Keratinocyte (primary cell): ENCODE measurements at regions not wholly inside any gene's neighbourhood (a gene's known extent, or its start where the extent isn't known, plus 50 kb on each side); places are given as distances from the start of the nearest gene placed in this dataset.
A peak's percentile ranks its signal among the peaks of the same experiment; 100 is the strongest.
"Not testable (repeated sequence)": the region's sequence is repeated elsewhere in the genome, so short reads cannot be mapped to it uniquely, and the experiment has no call there.

ENCODE experiments used
- DNase-seq: peaks from one replicate; pipeline ENCODE4 v3.0.0-alpha.2; 2011; ENCODE audit warnings: low read depth, missing footprints, low spot score
- FAIRE-seq: peaks from 2 replicates; lab custom pipeline; 2011; peaks lifted over from hg19 to GRCh38; lab: Jason Lieb, UNC
- H2AFZ ChIP-seq: 2 replicates; pipeline ENCODE4 v1.6.0; 2012; ENCODE audit warnings: low read length, control low read depth, inconsistent platforms; ENCODE audit not compliant: control insufficient read depth
- H3K27ac ChIP-seq: 2 replicates; pipeline ENCODE4 v1.5.1; 2011; ENCODE audit warnings: low read length; ENCODE audit not compliant: control insufficient read depth, insufficient read depth
- H3K27me3 ChIP-seq: 3 replicates; pipeline ENCODE4 v1.6.0; 2011; ENCODE audit warnings: low read length; ENCODE audit not compliant: control insufficient read depth, insufficient read depth; ENCODE audit errors: extremely low read depth
- H3K36me3 ChIP-seq, 2 experiments: 2 replicates in 1 of 2; 3 replicates in 1 of 2; pipeline ENCODE4 v1.5.1; 2011; ENCODE audit warnings: low read length in 2 of 2, mild to moderate bottlenecking in 1 of 2; ENCODE audit not compliant: control insufficient read depth in 2 of 2, insufficient read depth in 2 of 2; ENCODE audit errors: extremely low read depth in 1 of 2
- H3K4me1 ChIP-seq: 3 replicates; pipeline ENCODE4 v1.5.1; 2011; ENCODE audit warnings: low read length; ENCODE audit not compliant: control insufficient read depth, insufficient read depth; ENCODE audit errors: extremely low read depth
- H3K4me2 ChIP-seq: 3 replicates; pipeline ENCODE4 v1.6.0; 2011; ENCODE audit warnings: low read depth, low read length; ENCODE audit not compliant: control insufficient read depth, insufficient read depth; ENCODE audit errors: extremely low read depth
- H3K4me3 ChIP-seq, 3 experiments: fragments of 200-600 bp in 1 of 3; sonication (generic) in 1 of 3; 2 replicates in 2 of 3; 3 replicates in 1 of 3; pipeline ENCODE4 v1.5.1; 2011 to 2016; ENCODE audit warnings: low read length in 3 of 3, mild to moderate bottlenecking in 3 of 3, control low read depth in 2 of 3, inconsistent platforms in 1 of 3, low read depth in 1 of 3, mixed read lengths in 1 of 3, mixed run types in 1 of 3, moderate library complexity in 1 of 3; ENCODE audit not compliant: control insufficient read depth in 2 of 3, insufficient read depth in 2 of 3; ENCODE audit errors: extremely low read depth in 1 of 3
- H3K79me2 ChIP-seq: 2 replicates; pipeline ENCODE4 v1.6.0; 2012; ENCODE audit warnings: low read length; ENCODE audit not compliant: control insufficient read depth, insufficient read depth
- H3K9ac ChIP-seq: 3 replicates; pipeline ENCODE4 v1.6.0; 2011; ENCODE audit warnings: low read length; ENCODE audit not compliant: control insufficient read depth, insufficient read depth; ENCODE audit errors: extremely low read depth
- H3K9me1 ChIP-seq: 3 replicates; pipeline ENCODE4 v1.6.0; 2011; ENCODE audit warnings: low read length; ENCODE audit not compliant: control insufficient read depth, insufficient read depth; ENCODE audit errors: extremely low read depth
- H3K9me3 ChIP-seq: 2 replicates; pipeline ENCODE4 v1.5.1; 2012; ENCODE audit warnings: low read depth, low read length; ENCODE audit not compliant: control insufficient read depth
- H4K20me1 ChIP-seq: 3 replicates; pipeline ENCODE4 v1.6.0; 2011; ENCODE audit warnings: low read length; ENCODE audit not compliant: control insufficient read depth, insufficient read depth; ENCODE audit errors: extremely low read depth
- CTCF ChIP-seq, 3 experiments: IDR thresholded peaks in 1 of 3; conservative IDR thresholded peaks in 1 of 3; optimal IDR thresholded peaks in 1 of 3; 2 replicates in 2 of 3; 3 replicates in 1 of 3; pipeline versions ENCODE3 to v1.5.1; 2011; ENCODE audit warnings: low read length in 3 of 3, mild to moderate bottlenecking in 3 of 3, moderate library complexity in 2 of 3, control low read depth in 1 of 3, inconsistent platforms in 1 of 3; ENCODE audit not compliant: insufficient read depth in 2 of 3; ENCODE audit errors: extremely low read depth in 1 of 3
- EZH2 ChIP-seq: IDR thresholded peaks from one replicate; pipeline ENCODE4 v1.6.1; 2012; ENCODE audit warnings: inconsistent platforms, mild to moderate bottlenecking, low read length, moderate library complexity
- dilution Hi-C: fragments of 300-500 bp; cut with MboI; formaldehyde crosslinking; loops from one replicate; pipeline ENCODE4 v1.7.0; 2020; ENCODE audit warnings: low sequenced_read_pairs; ENCODE audit not compliant: extremely low pct_ligation_motif_present

GRCh38 chr5:82956600-82956999 lies 120.6 kb downstream of the TMEM167A start:
- Histone ChIP-seq H4K20me1 (no peaks in the 10 kb centered on the region), H3K9ac (no peak overlapping the region), H3K36me3 (no peaks in the 10 kb centered on the region), H3K9me1 (no peaks in the 10 kb centered on the region), H3K4me2 (no peak overlapping the region), H3K27ac (no peak overlapping the region), H3K79me2 (no peaks in the 10 kb centered on the region), H2AFZ (no peak overlapping the region), H3K27me3 (no peaks in the 10 kb centered on the region), H3K9me3 (no peaks in the 10 kb centered on the region), H3K4me3 (no peak overlapping the region), H3K4me1 (no peaks in the 10 kb centered on the region)
- TF ChIP-seq CTCF (optimal IDR thresholded peaks at IDR 0.05 in 1 of 3, IDR thresholded peaks at IDR 0.05 in 1 of 3, conservative IDR thresholded peaks at IDR 0.05 in 1 of 3; ENCODE audit: extremely low read depth in 1 of 3, insufficient read depth in 2 of 3, low read length in 3 of 3) (no peak), EZH2 (no peak)
- no peak for FAIRE-seq
- DNase-seq = no peak
- dilution Hi-C loops = no loop called here

GRCh38 chr5:82952326-82952725 lies 124.9 kb downstream of the TMEM167A start:
- no peaks in the 10 kb centered on the region for H3K79me2 ChIP-seq
- DNase-seq = no peak
- no peak overlapping the region for H2AFZ ChIP-seq
- H3K9me1 ChIP-seq = no peaks in the 10 kb centered on the region
- no peaks in the 10 kb centered on the region for H3K9me3 ChIP-seq
- H4K20me1 ChIP-seq = no peaks in the 10 kb centered on the region
- H3K27ac ChIP-seq = no peak overlapping the region
- peak; percentile 34 for FAIRE-seq
- TF ChIP-seq EZH2 (no peak), CTCF (optimal IDR thresholded peaks at IDR 0.05 in 1 of 3, IDR thresholded peaks at IDR 0.05 in 1 of 3, conservative IDR thresholded peaks at IDR 0.05 in 1 of 3; ENCODE audit: extremely low read depth in 1 of 3, insufficient read depth in 2 of 3, low read length in 3 of 3) (no peak)
- H3K9ac ChIP-seq = no peak overlapping the region
- no peaks in the 10 kb centered on the region for H3K27me3 ChIP-seq
- no peak overlapping the region for H3K4me2 ChIP-seq
- dilution Hi-C loops = no loop called here
- no peaks in the 10 kb centered on the region for H3K4me1 ChIP-seq
- no peaks in the 10 kb centered on the region for H3K36me3 ChIP-seq
- no peak overlapping the region for H3K4me3 ChIP-seq

- H3K4me1 ChIP-seq, H2AFZ ChIP-seq, H3K4me3 ChIP-seq, H3K79me2 ChIP-seq, FAIRE-seq, dilution Hi-C loops, H3K4me2 ChIP-seq, H3K36me3 ChIP-seq, H4K20me1 ChIP-seq, H3K9me1 ChIP-seq, H3K27me3 ChIP-seq, H3K9me3 ChIP-seq, H3K27ac ChIP-seq, DNase-seq, H3K9ac ChIP-seq: not testable (repeated sequence)
These were observed 132.9 kb downstream of the TMEM167A start for GRCh38 chr5:82944267-82944666.
